KMS-11 (cell line): ENCODE measurements at regions not wholly inside any gene's neighbourhood (a gene's known extent, or its start where the extent isn't known, plus 50 kb on each side); places are given as distances from the start of the nearest gene placed in this dataset.

Experiments used
- H2AFZ ChIP-seq: fragments of 200-600 bp; sonication (generic); 2 replicates; pipeline ENCODE4 v1.6.1; 2016; ENCODE audit warnings: antibody characterized with exemption, mixed run types, low read depth
- H3K27ac ChIP-seq: fragments of 200-600 bp; sonication (generic); 2 replicates; pipeline ENCODE4 v1.6.1; 2016; ENCODE audit warnings: mild to moderate bottlenecking, mixed run types
- H3K27me3 ChIP-seq: fragments of 200-600 bp; sonication (generic); 2 replicates; pipeline ENCODE4 v1.6.1; 2017; ENCODE audit warnings: mild to moderate bottlenecking, low read depth, mixed run types, moderate library complexity; ENCODE audit not compliant: insufficient read depth
- H3K36me3 ChIP-seq: fragments of 200-600 bp; sonication (generic); 2 replicates; pipeline ENCODE4 v1.6.1; 2017; ENCODE audit warnings: mild to moderate bottlenecking, mixed run types; ENCODE audit not compliant: insufficient read depth
- H3K4me1 ChIP-seq: fragments of 200-600 bp; sonication (generic); 2 replicates; pipeline ENCODE4 v1.6.1; 2016; ENCODE audit warnings: mild to moderate bottlenecking, low read depth, mixed run types; ENCODE audit not compliant: poor library complexity, severe bottlenecking
- H3K4me2 ChIP-seq: fragments of 200-600 bp; sonication (generic); 2 replicates; pipeline ENCODE4 v1.7.0; 2016; ENCODE audit warnings: mild to moderate bottlenecking, mixed run types
- H3K4me3 ChIP-seq: fragments of 200-600 bp; sonication (generic); IDR thresholded peaks from 2 replicates; pipeline ENCODE4 v1.6.1; 2017; ENCODE audit warnings: low read depth, low read length, mixed read lengths; ENCODE audit not compliant: insufficient read depth
- H3K79me2 ChIP-seq: fragments of 200-600 bp; sonication (generic); 2 replicates; pipeline ENCODE4 v1.6.1; 2016; ENCODE audit warnings: low read depth, mixed run types; ENCODE audit not compliant: insufficient read depth
- H3K9ac ChIP-seq: fragments of 200-600 bp; sonication (generic); 2 replicates; pipeline ENCODE4 v1.6.1; 2016; ENCODE audit warnings: mild to moderate bottlenecking, mixed run types
- H4K20me1 ChIP-seq: fragments of 200-600 bp; sonication (generic); 2 replicates; pipeline ENCODE4 v1.6.1; 2016; ENCODE audit warnings: mild to moderate bottlenecking, mixed run types; ENCODE audit not compliant: insufficient read depth
- CTCF ChIP-seq: fragments of 200-600 bp; sonication (generic); conservative IDR thresholded peaks from 2 replicates; pipeline ENCODE4 v1.6.1; 2017; ENCODE audit warnings: low read depth, mild to moderate bottlenecking, antibody characterized with exemption, low read length, moderate library complexity, mixed read lengths

GRCh38 chr1:166698771-166699170 lies 140.5 kb upstream of the POGK start:
- Histone ChIP-seq H3K27me3 (no peaks in the 10 kb centered on the region), H2AFZ (no peak overlapping the region), H3K4me1 (no peaks in the 10 kb centered on the region), H3K36me3 (no peaks in the 10 kb centered on the region), H4K20me1 (no peaks in the 10 kb centered on the region), H3K79me2 (no peaks in the 10 kb centered on the region), H3K4me2 (no peak overlapping the region), H3K4me3 (no peak overlapping the region), H3K9ac (no peak overlapping the region), H3K27ac (no peak overlapping the region)
- no peak for TF ChIP-seq CTCF

- H2AFZ ChIP-seq, result no peak overlapping the region
- no peak overlapping the region for H3K4me3 ChIP-seq
- TF ChIP-seq CTCF, result no peak
- no peaks in the 10 kb centered on the region for H3K27me3 ChIP-seq
- no peak overlapping the region for H3K9ac ChIP-seq
- H3K79me2 ChIP-seq, result no peaks in the 10 kb centered on the region
- no peak overlapping the region for H3K4me2 ChIP-seq
- H4K20me1 ChIP-seq, result no peaks in the 10 kb centered on the region
- no peaks in the 10 kb centered on the region for H3K4me1 ChIP-seq
- H3K36me3 ChIP-seq, result no peaks in the 10 kb centered on the region
- H3K27ac ChIP-seq, result no peak overlapping the region
Observed at GRCh38 chr1:166699613-166700012, 139.7 kb upstream of the POGK start.

GRCh38 chr1:166700696-166701095 lies 138.6 kb upstream of the POGK start:
- H2AFZ ChIP-seq, result no peak overlapping the region
- H3K27ac ChIP-seq, result no peak overlapping the region

GRCh38 chr1:166701603-166702100 lies 137.6 kb upstream of the POGK start:
- Histone ChIP-seq H3K9ac (no peak overlapping the region), H3K27ac (no peak overlapping the region), H3K4me3 (no peak overlapping the region), H3K4me2 (no peak overlapping the region), H3K79me2 (no peaks in the 10 kb centered on the region), H3K27me3 (no peaks in the 10 kb centered on the region), H2AFZ (no peak overlapping the region), H3K36me3 (no peaks in the 10 kb centered on the region), H4K20me1 (no peaks in the 10 kb centered on the region), H3K4me1 (no peaks in the 10 kb centered on the region)
- no peak for TF ChIP-seq CTCF

More at GRCh38 chr1:166700696-166701095, 138.6 kb upstream of the POGK start:
- no peak for TF ChIP-seq CTCF
- H3K4me3 ChIP-seq, result no peak overlapping the region
- no peaks in the 10 kb centered on the region for H3K36me3 ChIP-seq
- no peaks in the 10 kb centered on the region for H3K27me3 ChIP-seq
- H3K9ac ChIP-seq, result no peak overlapping the region
- H3K79me2 ChIP-seq, result no peaks in the 10 kb centered on the region
- H3K4me1 ChIP-seq, result no peaks in the 10 kb centered on the region
- no peak overlapping the region for H3K4me2 ChIP-seq
- no peaks in the 10 kb centered on the region for H4K20me1 ChIP-seq
